ENCODE measurements at regions not wholly inside any gene's neighbourhood (a gene's known extent, or its start where the extent isn't known, plus 50 kb on each side); places are given as distances from the start of the nearest gene placed in this dataset.
"Not testable (repeated sequence)": the region's sequence is repeated elsewhere in the genome, so short reads cannot be mapped to it uniquely, and the experiment has no call there.

DNA sequence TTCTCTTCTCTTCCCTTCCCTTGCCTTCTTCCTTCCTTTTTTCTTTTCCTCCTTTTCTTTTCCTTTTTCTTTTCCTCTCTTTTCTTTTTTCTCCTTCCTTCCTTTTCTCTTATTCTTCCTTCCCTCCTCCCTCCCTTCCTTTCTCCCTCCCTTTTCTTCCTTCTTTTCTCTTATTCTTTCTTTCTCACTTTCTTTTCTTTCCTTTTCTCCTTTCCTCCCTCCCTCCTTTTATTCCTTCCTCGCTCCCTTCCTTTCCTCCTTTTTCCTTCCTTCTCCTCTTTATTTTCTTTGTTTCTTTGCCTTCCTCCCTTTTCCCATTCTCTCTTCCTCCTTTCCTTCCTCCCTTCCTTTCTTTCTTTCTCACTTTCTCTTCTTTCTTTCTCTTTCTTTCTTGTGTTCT lies 146.1 kb downstream of the ZNF92 start:
- DNase-seq, result not testable (repeated sequence)

DNA sequence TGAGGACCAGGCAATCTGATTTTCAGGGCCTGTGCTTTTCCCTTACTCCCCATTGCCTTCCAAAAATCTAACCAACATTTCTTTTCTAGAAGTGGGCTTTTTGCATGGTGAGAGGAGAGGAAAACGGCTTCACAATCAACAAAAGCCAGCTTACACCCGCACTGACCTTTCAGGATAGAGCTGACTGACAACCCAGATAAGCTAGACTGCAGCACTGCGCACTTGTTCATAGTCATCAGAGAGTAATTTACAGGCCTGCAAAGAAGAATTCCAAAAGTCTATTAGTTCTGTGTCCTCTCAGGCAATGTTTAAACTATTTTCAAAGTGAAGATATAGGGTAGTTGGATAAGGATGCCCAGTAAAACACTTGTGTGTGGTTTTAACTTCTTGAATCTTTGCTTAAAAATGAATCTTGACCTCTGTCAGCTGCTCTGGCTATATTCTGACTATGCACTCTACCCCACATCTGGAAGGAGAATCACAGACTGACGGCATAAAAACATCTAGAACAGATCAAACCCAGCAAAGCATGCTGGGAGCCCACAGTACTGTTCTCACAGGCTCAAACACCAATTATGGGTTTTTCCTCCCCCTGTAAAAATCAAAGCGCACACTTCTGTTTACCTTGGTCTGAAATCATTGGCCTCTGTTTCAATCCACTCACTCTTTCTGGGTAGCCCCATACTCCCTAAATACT lies 172.0 kb downstream of the ZNF92 start:
- DNase-seq, result not testable (repeated sequence)

DNA sequence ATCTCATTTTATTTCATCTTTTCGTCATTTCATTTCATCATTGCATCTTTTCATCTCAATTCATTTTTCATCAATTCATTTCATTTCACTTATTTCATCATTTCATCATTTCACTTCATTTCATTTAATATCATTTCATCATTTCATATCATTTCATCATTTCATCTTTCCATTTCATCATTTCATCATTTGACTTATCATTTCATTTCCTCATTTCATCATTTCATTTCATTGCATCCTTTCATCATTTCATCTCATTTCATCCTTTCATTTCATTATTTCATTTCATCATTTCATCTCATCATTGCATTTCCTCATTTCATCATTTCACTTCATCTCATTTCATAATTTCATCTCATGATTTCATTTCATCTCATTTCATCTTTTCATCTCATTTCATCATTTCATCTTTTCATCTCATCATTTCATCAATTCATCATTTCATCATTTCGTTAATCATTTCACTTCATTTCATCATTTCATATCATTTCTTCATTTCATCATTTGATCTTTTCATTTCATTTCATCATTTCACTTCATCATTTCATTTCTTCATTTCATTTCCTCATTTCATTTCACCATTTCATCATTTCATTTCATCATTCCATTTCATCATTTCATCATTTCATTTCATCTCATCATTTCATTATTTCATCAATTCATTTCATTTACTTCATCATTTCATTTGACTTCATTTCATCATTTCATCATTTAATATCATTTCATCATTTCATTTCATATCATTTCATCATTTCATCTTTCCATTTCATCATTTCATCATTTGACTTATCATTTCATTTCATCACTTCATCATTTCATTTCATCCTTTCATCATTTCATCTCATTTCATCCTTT lies 176.2 kb downstream of the ZNF92 start:
- DNase-seq, result not testable (repeated sequence)

DNA sequence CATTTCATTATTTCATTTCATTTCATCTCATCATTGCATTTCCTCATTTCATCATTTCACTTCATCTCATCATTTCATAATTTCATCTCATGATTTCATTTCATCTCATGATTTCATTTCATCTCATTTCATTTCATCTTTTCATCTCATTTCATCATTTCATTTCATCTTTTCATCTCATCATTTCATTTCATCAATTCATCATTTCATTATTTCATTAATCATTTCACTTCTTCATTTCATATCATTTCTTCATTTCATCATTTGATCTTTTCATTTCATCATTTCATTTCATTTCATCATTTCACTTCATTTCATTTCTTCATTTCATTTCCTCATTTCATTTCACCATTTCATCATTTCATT lies 176.8 kb downstream of the ZNF92 start:
- DNase-seq, result not testable (repeated sequence)

DNA sequence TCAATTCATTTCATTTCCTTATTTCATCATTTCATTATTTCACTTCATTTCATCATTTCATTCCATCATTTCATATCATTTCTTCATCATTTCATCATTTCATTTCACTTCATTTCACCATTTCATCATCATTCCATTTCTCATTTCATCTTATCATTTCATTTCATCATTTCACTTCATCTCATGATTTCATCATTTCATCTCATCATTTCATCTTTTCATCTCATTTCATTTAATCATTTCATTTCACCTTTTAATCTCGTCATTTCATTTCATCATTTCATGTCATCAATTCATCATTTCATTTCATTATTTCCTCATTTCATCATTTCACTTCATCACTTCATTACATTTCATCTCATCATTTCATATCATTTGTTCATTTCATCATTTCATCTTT lies 177.4 kb downstream of the ZNF92 start:
- DNase-seq, result not testable (repeated sequence)

DNA sequence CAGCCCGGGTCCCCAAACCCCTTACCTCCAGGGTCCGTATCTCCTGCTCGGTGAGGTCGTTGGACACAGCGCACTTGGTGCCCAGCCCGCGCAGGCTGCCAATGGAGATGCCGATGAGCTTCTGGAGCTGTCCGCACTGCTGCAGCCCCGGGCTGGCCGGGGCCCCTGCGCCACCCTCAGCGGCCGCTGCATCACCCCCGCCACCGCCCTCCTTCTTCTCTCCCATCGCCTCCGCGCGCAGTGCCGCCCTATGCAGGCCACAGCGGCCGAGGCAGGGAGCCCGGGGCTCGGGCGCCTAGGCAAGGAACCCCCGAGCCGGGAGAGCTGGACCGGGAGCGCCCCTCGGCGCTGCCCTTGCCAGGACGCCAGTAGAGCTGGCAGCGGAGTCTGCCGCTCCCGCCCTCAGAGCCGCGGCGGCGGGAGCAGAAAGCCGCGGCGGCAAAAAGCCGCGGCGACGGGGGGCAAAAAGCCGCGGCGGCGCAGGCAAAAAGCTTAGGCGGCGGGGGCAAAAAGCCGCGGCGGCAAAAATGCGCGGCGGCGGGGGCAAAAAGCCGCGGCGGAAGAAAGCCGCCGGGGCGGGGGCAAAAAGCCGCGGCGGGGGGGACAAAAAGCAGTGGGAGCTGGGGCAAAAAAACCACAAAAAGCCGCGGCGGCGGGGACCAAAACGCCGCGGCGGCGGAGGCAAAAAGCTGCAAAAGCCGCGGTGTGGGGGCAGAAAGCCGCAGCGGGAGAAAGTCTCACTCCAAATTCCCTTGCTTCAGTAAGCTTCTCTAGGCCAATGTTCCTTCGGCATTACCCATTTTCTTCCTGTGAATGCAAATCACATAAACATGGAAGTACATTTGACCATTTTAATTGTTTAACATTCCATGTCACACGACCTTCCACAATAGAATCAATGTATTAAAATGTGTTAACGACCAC lies 181.2 kb downstream of the ZNF92 start:
- not testable (repeated sequence) for DNase-seq

DNA sequence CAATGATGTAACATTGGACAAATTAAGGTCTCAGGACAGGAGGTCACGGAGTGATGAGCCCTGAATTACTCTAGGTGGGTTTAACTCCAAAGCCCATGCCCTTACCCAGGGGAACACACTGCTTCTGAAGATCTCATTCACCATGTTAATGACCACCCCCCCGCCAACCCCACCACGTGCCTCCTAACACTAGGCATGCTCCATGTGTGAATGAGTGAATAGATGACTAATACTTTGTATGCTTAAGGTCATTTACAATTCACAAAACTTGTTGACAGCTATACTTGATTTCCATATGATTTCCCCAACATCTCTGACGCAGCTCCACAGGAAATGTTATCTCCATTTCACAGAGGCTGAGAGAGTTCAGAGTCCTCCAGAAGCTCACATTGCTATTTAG lies 184.9 kb downstream of the ZNF92 start:
- peak in 1 of 4 experiments; percentile 0 for DNase-seq

DNA sequence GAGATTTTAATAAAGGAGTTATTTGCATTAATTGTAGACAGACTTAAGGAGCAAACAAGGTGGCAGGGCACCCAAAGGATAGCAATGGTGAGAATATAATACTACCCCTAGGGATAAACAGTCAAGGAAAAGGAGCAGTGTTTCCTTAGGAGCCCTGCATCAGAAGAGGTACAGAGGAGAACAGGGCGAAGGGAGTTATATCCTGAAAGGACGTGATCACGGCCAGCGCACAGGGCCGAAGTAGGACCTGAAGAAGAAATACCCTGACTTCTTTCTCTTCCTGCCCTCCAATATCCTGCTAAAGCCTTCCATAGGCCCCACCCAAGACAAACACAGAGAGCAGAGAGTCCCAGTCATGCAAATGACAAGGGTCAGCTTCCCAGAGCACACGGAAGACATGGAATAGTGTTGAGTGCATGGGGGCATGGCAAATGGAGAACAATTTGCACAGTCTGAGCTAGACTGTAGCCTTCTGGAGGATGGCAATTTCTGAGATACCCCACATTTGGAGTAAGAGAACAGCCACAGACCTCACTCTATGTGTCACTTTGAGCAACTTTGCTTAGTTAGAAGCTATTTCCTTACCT lies 188.2 kb downstream of the ZNF92 start:
- DNase-seq, result not testable (repeated sequence)

DNA sequence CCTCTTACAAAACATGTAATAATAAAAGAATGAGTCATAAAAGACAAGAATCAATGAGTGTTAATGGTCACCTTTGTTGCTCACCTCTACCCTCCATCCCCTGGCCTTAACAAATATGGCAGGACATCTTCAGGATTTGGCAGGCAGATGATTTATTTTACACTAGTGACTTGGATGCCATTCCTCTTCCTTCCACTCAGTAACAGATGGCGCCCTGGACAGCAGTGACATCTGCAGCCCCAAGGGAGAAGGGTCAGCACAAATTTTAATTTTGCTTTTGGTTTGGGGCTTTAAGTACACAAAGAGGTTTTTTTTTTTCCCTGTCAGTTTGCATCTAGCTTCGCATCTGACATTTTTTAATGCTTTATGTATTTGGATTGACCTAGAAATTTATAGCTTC lies 188.9 kb downstream of the ZNF92 start:
- not testable (repeated sequence) for DNase-seq

DNA sequence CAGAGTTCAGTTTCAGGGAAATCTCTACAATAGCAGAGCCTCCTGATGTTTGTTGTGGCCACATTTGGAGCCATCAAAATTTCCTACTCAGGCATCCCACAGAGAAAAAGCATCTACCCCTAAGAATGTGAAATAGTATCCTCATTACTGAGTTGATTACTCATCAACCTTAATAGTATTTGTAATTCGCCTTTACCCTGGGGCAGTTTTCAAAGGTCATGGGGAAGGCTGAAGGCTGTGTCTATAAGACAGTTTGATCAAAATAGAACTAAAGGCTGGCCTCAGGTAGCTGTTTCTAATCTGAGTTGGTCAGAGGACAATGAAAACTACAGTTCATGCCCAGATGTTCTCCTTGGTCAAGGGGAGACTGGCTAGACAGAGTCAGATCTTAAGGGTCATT lies 189.7 kb downstream of the ZNF92 start:
- DNase-seq, result not testable (repeated sequence)

DNA sequence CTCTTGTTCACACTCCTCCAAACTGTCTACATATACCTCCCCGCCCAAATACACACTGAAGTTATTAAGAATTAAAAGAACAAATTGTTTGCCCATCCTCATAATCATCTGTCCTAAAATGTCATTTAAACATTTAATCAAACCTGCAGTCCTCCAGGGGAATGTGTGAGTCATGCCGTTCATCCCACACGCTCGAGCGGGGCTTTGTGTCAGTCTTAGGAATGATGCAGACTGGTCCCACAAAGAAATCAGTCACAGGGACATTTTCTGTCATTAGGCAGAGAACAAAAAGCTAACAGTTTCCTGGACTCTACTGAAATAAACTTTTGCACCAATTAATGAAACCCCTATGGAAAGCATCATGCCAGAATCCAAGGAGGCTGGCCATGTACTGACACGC lies 194.6 kb downstream of the ZNF92 start:
- DNase-seq, result not testable (repeated sequence)

DNA sequence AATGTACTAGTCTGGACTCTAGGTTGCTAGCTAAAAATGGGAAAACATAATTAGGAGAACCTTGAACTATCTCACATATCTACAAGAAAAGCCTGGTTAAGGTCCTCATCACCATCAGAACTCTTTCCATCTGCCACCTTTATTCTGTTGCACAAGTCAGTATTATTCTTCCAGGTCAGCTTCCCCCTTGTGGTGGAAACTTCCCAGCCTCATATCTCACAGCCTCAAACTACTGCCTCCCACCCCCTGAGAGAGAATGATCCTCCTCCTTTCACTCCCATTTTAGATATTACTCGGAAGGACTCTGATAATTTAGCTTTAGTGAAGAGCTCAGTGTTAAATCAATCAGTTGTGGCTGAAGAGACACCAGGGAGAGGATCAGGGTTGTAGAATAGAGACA lies 197.3 kb downstream of the ZNF92 start:
- not testable (repeated sequence) for DNase-seq

DNA sequence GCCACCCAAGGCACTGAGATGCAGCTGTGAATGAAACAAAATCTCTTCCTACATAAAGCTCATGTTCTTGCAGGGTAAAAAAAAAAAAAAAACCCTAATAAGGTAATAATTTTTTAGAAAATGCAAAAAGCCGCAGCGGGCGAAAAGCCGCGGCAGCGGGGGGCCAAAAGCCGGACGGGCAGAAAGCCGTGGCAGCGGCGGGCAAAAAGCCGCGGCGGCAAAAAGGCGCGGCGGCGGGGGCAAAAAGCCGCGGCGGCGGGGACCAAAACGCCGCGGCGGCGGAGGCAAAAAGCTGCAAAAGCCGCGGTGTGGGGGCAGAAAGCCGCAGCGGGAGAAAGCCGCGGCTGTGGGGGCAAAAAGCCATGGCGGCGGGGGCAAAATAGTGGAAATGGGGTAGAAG lies 198.9 kb downstream of the ZNF92 start:
- DNase-seq, result peak in 2 of 4 experiments; percentile 0 to 3

DNA sequence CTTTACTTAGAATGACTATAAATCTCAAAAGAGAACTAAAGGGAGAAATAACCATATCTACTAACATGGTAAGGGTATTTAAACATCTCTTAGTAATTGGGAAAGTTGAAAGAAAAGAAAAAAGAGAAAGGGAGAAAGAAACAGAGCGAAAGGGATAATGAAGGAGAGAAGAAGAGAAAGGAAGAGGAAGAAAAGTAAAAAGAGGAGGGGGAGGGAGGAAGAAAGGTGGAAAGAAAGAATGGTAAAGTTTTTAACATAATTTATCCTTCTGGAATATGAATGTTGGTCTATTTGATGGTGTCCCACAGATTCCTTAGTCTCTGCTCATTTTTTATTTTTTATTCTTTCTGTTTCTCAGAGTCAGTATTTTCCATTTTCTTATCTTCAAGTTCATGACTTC lies 202.7 kb downstream of the ZNF92 start:
- not testable (repeated sequence) for DNase-seq

DNA sequence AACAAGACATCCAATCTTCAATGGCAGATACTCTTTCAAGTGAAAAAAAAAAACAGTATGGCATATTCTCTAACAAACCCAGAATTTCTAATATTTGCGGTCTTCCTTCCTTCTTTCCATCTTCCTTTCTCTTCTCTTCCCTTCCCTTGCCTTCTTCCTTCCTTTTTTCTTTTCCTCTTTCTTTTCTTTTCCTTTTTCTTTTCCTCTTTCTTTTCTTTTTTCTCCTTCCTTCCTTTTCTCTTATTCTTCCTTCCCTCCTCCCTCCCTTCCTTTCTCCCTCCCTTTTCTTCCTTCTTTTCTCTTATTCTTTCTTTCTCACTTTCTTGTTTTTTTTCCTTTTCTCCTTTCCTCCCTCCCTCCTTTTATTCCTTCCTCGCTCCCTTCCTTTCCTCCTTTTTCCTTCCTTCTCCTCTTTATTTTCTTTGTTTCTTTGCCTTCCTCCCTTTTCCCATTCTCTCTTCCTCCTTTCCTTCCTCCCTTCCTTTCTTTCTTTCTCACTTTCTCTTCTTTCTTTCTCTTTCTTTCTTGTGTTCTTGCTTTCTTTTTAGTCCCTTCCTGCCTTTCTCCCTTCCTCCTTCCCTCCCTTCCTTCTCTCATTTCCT lies 209.0 kb downstream of the ZNF92 start:
- DNase-seq, result not testable (repeated sequence)

DNA sequence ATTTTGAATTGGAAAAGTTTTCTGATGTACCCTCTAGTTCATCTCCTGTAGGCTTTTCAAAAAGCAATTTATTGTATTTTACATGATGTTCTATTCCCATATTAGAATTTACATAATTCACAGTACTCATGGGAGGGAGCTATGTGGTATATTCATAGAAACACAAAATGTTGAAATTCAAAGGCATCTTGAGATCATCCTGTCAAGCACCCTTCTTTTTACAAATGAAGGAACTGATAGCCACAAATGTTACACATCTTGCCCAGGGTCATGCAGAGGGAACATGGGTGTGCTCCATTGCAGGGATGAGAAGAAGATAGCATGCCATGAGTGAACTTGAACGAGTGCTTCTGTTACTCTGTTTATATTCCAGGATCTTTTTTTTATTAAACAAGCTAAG lies 228.8 kb downstream of the ZNF92 start:
- DNase-seq, result not testable (repeated sequence)

DNA sequence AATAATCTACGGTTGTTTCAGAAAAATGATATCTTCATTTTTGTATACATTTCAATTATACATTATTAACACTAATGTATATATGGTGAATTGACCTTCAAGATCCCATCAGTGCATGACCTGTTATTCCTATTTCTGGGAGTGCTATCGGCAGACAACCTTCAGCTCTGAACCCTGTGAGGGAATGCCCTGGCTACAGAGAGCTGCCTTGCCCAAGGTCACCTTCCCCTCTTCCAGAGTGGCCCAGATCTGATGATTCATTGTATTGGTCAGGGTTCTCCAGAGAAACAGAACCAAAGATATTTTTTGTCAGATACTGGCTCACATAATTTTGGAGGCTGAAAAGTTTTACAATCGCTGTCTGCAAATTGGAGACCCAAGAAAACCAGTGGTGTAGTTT lies 235.5 kb downstream of the ZNF92 start:
- DNase-seq, result no peak

DNA sequence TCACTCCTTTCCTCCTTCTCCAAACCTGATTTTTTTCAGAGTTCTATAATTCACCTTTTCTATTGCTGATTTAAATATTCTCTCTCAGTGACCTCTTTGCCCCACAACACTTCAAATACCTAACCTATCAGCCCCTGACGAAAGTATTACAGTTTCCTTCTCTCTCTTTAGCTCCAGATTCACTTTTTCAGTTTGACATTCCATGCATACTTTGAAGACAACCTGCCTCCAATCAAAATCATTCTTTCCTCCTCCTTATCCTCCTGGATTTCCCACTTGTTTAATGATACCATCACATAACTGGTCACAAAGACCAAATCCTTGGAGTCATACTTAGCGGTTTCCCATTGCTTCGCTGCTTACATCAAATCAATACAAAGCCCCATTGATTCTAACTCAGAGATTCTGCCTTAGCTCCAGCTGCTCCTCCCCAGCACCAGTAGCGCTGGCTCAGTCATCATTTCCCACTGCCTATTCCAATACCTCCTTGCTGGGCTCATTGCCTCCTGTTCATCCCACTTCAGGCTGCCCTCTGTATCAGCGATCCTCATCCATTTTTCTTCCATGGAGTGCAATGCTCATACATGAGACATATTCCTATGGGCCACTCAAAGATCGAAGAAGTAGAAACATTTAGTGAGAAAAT lies 240.1 kb downstream of the ZNF92 start:
- DNase-seq, result not testable (repeated sequence)

DNA sequence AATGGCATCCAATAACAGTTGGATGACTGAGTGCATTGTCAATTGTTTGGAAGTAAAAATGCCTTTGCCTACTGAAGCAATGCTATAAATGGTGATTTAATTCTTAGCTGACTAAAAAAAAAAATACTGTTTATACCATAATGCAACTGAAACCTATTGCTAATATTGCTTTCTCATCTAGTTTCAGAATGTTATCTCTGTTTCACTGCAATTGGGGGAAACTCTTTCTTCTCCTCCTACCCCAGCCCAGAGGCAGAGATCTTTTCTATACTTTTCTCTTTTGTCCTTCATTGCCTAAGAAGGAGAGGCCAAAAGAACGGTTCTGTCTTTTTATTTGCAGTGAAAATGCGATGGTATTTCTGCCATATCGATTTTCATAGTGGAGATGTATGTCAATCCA lies 242.5 kb downstream of the ZNF92 start:
- not testable (repeated sequence) for DNase-seq

DNA sequence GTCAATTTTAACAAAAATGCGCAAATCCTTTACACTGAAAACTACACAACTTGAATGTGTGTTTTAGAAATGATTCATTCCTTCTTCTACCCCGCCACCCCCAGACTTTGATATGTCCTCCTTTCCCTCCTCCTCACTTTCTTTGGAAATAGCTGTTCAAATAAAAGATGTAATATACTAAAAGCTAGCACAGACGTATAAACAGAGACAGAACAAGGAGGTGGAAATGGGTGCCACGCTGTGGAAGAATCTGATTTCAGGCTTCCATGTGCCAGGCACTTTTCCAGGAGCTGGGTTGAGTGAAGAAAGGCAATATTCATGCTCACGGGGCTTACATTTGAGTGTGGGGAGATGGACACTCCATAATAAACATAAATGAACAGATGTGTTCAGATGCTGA lies 246.6 kb downstream of the ZNF92 start:
- DNase-seq, result not testable (repeated sequence)

DNA sequence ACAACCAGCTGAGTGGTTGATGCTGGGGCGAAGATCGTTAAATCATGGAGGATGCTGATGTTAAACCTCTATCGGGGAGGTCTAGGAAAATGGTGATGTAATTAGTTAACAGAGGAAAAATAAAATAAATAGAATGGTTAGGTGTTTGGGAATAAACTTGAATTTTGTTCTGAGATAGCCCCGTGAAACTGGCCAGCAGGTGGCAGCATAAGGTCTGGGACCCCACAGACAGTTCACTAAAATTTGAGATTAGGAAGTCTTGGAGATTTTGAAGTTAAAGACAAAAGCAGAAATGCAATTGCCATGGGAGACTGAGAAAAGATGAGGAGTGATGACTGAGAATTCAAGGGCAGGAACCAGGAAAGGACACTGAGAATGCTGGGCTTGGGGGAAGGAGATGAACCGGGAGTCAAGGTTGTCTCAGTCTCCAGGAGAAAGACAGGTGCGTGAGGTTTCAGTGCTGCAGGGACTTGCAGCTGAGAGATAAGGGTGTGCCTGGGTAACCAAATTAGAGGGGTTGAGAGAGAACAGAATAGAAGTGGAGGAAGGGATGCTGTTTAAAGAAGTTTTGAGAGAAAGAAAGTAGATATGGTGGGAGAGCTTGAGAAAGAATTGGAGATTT lies 248.0 kb downstream of the ZNF92 start:
- peak; percentile 6 to 48 (median 18) for DNase-seq

Data from suppressor macrophage (primary cell).